Activated naive CD8-positive, alpha-beta T cell treated with anti-CD3 and anti-CD28 coated beads, Interleukin-2, amount 50 U/mL, for 24 hours (primary cell): ENCODE measurements at regions not wholly inside any gene's neighbourhood (a gene's known extent, or its start where the extent isn't known, plus 50 kb on each side); places are given as distances from the start of the nearest gene placed in this dataset.
"Not testable (repeated sequence)": the region's sequence is repeated elsewhere in the genome, so short reads cannot be mapped to it uniquely, and the experiment has no call there.

Source experiments
- ATAC-seq: fragments of 150-1000 bp; cut with Tn5 transposase; one replicate; pipeline ENCODE4 v1.10.0; 2021
- DNase-seq: peaks from one replicate; pipeline ENCODE4 v3.0.0; 2021
- H3K27ac Mint-ChIP-seq: one replicate; pipeline ENCODE4 v1.8.0; 2021; ENCODE audit warnings: mild to moderate bottlenecking, mixed read lengths
- H3K27me3 Mint-ChIP-seq: one replicate; pipeline ENCODE4 v1.8.0; 2021; ENCODE audit warnings: mixed read lengths
- H3K36me3 Mint-ChIP-seq: one replicate; pipeline ENCODE4 v1.8.0; 2021; ENCODE audit warnings: low read depth, mixed read lengths
- H3K4me1 Mint-ChIP-seq: one replicate; pipeline ENCODE4 v1.8.0; 2021; ENCODE audit warnings: mixed read lengths
- H3K4me3 Mint-ChIP-seq: one replicate; pipeline ENCODE4 v1.8.0; 2021; ENCODE audit warnings: mild to moderate bottlenecking, moderate library complexity, mixed read lengths
- H3K9me3 Mint-ChIP-seq: one replicate; pipeline ENCODE4 v1.8.0; 2021; ENCODE audit warnings: mixed read lengths

DNA sequence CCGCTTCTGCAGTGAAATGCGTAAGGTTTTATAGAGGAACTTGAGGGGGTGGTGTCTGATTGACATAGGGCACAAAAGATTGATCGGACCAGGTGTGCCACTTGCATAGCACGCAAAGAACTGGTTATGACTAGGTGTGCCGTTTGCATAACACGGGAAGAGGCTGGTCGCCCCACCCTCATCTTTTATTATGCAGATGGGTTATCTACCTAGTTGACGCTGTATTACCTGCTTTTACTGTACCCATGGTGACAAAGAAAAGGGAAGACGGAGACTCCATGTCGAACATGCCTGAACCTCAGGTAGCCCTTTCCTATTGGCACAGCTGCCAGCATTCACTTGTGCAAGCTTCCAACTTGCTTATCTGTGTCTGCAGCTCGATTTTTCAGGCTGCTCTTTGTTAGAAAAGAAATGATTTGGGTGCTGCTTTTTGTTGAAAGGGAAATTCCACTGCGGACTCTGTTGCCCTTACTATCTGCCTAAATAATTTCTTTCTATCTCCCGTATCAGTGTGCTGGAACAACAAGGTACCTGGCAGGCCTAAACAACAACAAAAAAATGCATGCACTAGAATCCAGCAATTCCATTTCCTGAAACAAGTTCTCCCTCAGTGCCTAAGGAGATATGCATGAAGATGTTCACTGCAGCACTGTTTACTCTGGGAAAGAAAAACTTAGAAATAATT, 194.4 kb upstream of the KAZN start:
- Mint-ChIP-seq H3K9me3 (no peaks in the 10 kb centered on the region), H3K27ac (no peak overlapping the region), H3K36me3 (no peaks in the 10 kb centered on the region), H3K27me3 (peaks cover 15% of the 10 kb centered on the region), H3K4me3 (no peak overlapping the region), H3K4me1 (no peaks in the 10 kb centered on the region)
- no peak for ATAC-seq
- no peak for DNase-seq

GRCh38 chr1:14404862-14405301, 193.6 kb upstream of the KAZN start:
- H3K9me3 Mint-ChIP-seq = no peaks in the 10 kb centered on the region
- no peak for ATAC-seq
- H3K4me3 Mint-ChIP-seq = no peak overlapping the region
- H3K27me3 Mint-ChIP-seq = peaks cover 10% of the 10 kb centered on the region
- H3K27ac Mint-ChIP-seq = no peak overlapping the region
- H3K36me3 Mint-ChIP-seq = no peaks in the 10 kb centered on the region
- no peaks in the 10 kb centered on the region for H3K4me1 Mint-ChIP-seq
- DNase-seq = no peak

DNA sequence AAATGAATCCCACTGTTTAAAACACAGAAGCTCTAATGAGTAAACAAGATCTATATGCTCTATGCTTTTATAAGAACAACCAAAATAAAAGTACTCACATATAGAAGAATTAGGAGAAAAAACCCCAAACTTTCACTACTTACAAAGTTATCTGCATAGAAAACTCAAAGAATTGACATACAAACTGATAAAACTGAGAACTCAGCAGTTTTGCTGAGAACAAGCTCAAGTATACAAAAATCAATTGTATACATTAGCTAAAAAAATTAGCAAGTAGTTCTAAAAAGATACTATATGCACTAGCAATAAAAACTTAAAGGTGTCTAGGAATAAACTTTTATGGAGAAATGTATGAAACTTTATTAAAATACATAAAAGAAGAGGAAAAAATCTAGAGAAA, 186.2 kb upstream of the KAZN start:
- H3K4me1 Mint-ChIP-seq = no peaks in the 10 kb centered on the region
- H3K9me3 Mint-ChIP-seq = no peaks in the 10 kb centered on the region
- no peaks in the 10 kb centered on the region for H3K36me3 Mint-ChIP-seq
- DNase-seq (no peak), ATAC-seq (no peak)
- H3K27me3 Mint-ChIP-seq = peaks cover 10% of the 10 kb centered on the region
- no peak overlapping the region for H3K4me3 Mint-ChIP-seq
- H3K27ac Mint-ChIP-seq = no peak overlapping the region

- Mint-ChIP-seq H3K36me3 (no peaks in the 10 kb centered on the region), H3K27me3 (peaks cover 7% of the 10 kb centered on the region), H3K4me1 (no peaks in the 10 kb centered on the region), H3K9me3 (no peaks in the 10 kb centered on the region), H3K27ac (no peak overlapping the region), H3K4me3 (no peak overlapping the region)
- no peak for DNase-seq
- ATAC-seq = no peak
Measured at GRCh38 chr1:14413819-14414490, 184.5 kb upstream of the KAZN start.

DNA sequence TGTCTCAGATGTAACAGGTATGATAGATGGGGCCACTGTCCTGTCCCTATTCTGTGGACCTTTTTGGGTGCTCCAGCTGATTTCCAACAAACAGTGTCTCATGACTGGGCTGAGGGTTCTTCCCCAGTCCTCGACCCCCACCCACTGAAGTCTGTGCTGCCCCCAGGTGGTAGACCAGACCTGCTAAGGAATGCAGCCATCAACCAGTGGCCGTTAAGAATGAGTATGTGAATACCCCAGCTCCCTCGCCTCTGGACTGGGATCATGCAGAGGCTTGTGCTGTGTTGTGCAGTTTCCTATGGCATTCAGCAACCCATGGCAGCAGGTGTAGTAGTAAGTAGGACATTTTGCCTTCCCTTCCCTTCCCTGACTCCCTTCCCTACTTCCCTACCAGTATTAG, 183.1 kb upstream of the KAZN start:
- Mint-ChIP-seq H3K4me1 (no peaks in the 10 kb centered on the region), H3K27ac (no peak overlapping the region), H3K36me3 (no peaks in the 10 kb centered on the region), H3K27me3 (peaks cover 4% of the 10 kb centered on the region), H3K9me3 (no peaks in the 10 kb centered on the region), H3K4me3 (no peak overlapping the region)
- ATAC-seq (no peak), DNase-seq (peak; percentile 5)

- H3K27ac Mint-ChIP-seq, H3K4me1 Mint-ChIP-seq, ATAC-seq, H3K36me3 Mint-ChIP-seq, H3K9me3 Mint-ChIP-seq, DNase-seq, H3K27me3 Mint-ChIP-seq, H3K4me3 Mint-ChIP-seq: not testable (repeated sequence)
Measured at GRCh38 chr1:14419778-14420218, 178.7 kb upstream of the KAZN start.

DNA sequence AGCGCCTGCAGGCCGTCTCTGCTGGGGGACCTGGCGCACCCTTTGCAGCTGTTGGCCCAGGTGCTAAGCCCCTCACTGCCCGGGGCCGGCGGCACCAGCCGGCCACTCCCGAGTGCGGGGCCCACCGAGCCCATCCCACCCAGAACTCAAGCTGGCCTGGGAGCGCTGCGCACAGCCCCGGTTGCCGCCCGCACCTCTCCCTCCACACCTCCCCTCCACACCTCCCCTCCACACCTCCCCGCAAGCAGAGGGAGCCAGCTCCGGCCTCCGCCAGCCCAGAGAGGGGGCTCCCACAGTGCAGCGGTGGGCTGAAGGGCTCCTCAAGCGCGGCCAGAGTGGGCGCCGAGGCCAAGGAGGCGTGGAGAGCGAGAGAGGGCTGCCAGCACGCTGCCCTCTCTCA, 177.8 kb upstream of the KAZN start:
- Mint-ChIP-seq H3K27ac (no peak overlapping the region), H3K27me3 (peaks cover 6% of the 10 kb centered on the region), H3K9me3 (no peaks in the 10 kb centered on the region), H3K4me3 (no peak overlapping the region), H3K36me3 (no peaks in the 10 kb centered on the region), H3K4me1 (no peaks in the 10 kb centered on the region)
- no peak for DNase-seq
- no peak for ATAC-seq

GRCh38 chr1:14421295-14421976, 177.0 kb upstream of the KAZN start:
- H3K27ac Mint-ChIP-seq = no peak overlapping the region
- no peaks in the 10 kb centered on the region for H3K36me3 Mint-ChIP-seq
- no peak overlapping the region for H3K4me3 Mint-ChIP-seq
- DNase-seq (no peak), ATAC-seq (no peak)
- H3K4me1 Mint-ChIP-seq = no peaks in the 10 kb centered on the region
- no peaks in the 10 kb centered on the region for H3K9me3 Mint-ChIP-seq
- H3K27me3 Mint-ChIP-seq = peaks cover 6% of the 10 kb centered on the region

GRCh38 chr1:14421977-14422609, 176.4 kb upstream of the KAZN start:
- H3K36me3 Mint-ChIP-seq = no peaks in the 10 kb centered on the region
- H3K27ac Mint-ChIP-seq = no peak overlapping the region
- peaks cover 6% of the 10 kb centered on the region for H3K27me3 Mint-ChIP-seq
- H3K9me3 Mint-ChIP-seq = no peaks in the 10 kb centered on the region
- H3K4me1 Mint-ChIP-seq = no peaks in the 10 kb centered on the region
- no peak overlapping the region for H3K4me3 Mint-ChIP-seq
- DNase-seq (no peak), ATAC-seq (no peak)

- Mint-ChIP-seq H3K36me3 (no peaks in the 10 kb centered on the region), H3K27me3 (peaks cover 4% of the 10 kb centered on the region), H3K9me3 (no peaks in the 10 kb centered on the region), H3K4me1 (no peaks in the 10 kb centered on the region), H3K27ac (no peak overlapping the region), H3K4me3 (no peak overlapping the region)
- DNase-seq = no peak
- no peak for ATAC-seq
Measured at GRCh38 chr1:14424325-14425002, 174.0 kb upstream of the KAZN start.

GRCh38 chr1:14426854-14427253, 171.6 kb upstream of the KAZN start:
- H3K27me3 Mint-ChIP-seq = peaks cover 4% of the 10 kb centered on the region
- no peaks in the 10 kb centered on the region for H3K36me3 Mint-ChIP-seq
- ATAC-seq (no peak), DNase-seq (no peak)
- no peak overlapping the region for H3K27ac Mint-ChIP-seq
- no peak overlapping the region for H3K4me3 Mint-ChIP-seq
- H3K9me3 Mint-ChIP-seq = no peaks in the 10 kb centered on the region
- H3K4me1 Mint-ChIP-seq = no peaks in the 10 kb centered on the region

- H3K4me3 Mint-ChIP-seq = no peak overlapping the region
- no peak for ATAC-seq
- H3K36me3 Mint-ChIP-seq = no peaks in the 10 kb centered on the region
- no peaks in the 10 kb centered on the region for H3K27me3 Mint-ChIP-seq
- H3K4me1 Mint-ChIP-seq = no peaks in the 10 kb centered on the region
- DNase-seq = no peak
- H3K27ac Mint-ChIP-seq = no peak overlapping the region
- H3K9me3 Mint-ChIP-seq = peaks cover 8% of the 10 kb centered on the region
Measured at GRCh38 chr1:14429577-14429976, 168.9 kb upstream of the KAZN start.

GRCh38 chr1:14432728-14433127, 165.8 kb upstream of the KAZN start:
- H3K9me3 Mint-ChIP-seq, H3K27ac Mint-ChIP-seq, H3K27me3 Mint-ChIP-seq, ATAC-seq, DNase-seq, H3K4me3 Mint-ChIP-seq, H3K36me3 Mint-ChIP-seq, H3K4me1 Mint-ChIP-seq: not testable (repeated sequence)

GRCh38 chr1:14435368-14436023, 163.0 kb upstream of the KAZN start:
- no peak overlapping the region for H3K27ac Mint-ChIP-seq
- H3K4me3 Mint-ChIP-seq = no peak overlapping the region
- H3K27me3 Mint-ChIP-seq = no peaks in the 10 kb centered on the region
- H3K4me1 Mint-ChIP-seq = no peaks in the 10 kb centered on the region
- H3K36me3 Mint-ChIP-seq = no peaks in the 10 kb centered on the region
- peaks cover 8% of the 10 kb centered on the region for H3K9me3 Mint-ChIP-seq
- DNase-seq (no peak), ATAC-seq (no peak)
